Chondrocyte (in vitro differentiated cells): ENCODE measurements at regions not wholly inside any gene's neighbourhood (a gene's known extent, or its start where the extent isn't known, plus 50 kb on each side); places are given as distances from the start of the nearest gene placed in this dataset.
"Not testable (repeated sequence)": the region's sequence is repeated elsewhere in the genome, so short reads cannot be mapped to it uniquely, and the experiment has no call there.

Experiments used
- DNase-seq: peaks from one replicate; pipeline ENCODE4 v3.0.0; 2021; ENCODE audit warnings: mixed read lengths, low spot score
- H3K27ac Mint-ChIP-seq: one replicate; pipeline ENCODE4 v1.8.0; 2021; ENCODE audit warnings: mild to moderate bottlenecking, moderate library complexity, mixed read lengths; ENCODE audit not compliant: unreplicated experiment
- H3K27me3 Mint-ChIP-seq: 2 replicates; pipeline ENCODE4 v1.8.0; 2021; ENCODE audit warnings: low read depth, mixed read lengths
- H3K36me3 Mint-ChIP-seq: 2 replicates; pipeline ENCODE4 v1.8.0; 2021; ENCODE audit warnings: low read depth, mixed read lengths
- H3K4me1 Mint-ChIP-seq: 2 replicates; pipeline ENCODE4 v1.8.0; 2021; ENCODE audit warnings: low read depth, mild to moderate bottlenecking, mixed read lengths
- H3K4me3 Mint-ChIP-seq: one replicate; pipeline ENCODE4 v1.8.0; 2021; ENCODE audit warnings: mild to moderate bottlenecking, moderate library complexity, mixed read lengths; ENCODE audit not compliant: unreplicated experiment
- H3K9me3 Mint-ChIP-seq: 2 replicates; pipeline ENCODE4 v1.8.0; 2021; ENCODE audit warnings: low read depth, mixed read lengths
- TF ChIP-seq, protein P1 (sequence below): fragments of 200-600 bp; sonication (generic); IDR thresholded peaks from 2 replicates; pipeline ENCODE4 v1.5.0; 2021; ENCODE audit warnings: antibody characterized with exemption, mild to moderate bottlenecking, moderate library complexity

DNA sequence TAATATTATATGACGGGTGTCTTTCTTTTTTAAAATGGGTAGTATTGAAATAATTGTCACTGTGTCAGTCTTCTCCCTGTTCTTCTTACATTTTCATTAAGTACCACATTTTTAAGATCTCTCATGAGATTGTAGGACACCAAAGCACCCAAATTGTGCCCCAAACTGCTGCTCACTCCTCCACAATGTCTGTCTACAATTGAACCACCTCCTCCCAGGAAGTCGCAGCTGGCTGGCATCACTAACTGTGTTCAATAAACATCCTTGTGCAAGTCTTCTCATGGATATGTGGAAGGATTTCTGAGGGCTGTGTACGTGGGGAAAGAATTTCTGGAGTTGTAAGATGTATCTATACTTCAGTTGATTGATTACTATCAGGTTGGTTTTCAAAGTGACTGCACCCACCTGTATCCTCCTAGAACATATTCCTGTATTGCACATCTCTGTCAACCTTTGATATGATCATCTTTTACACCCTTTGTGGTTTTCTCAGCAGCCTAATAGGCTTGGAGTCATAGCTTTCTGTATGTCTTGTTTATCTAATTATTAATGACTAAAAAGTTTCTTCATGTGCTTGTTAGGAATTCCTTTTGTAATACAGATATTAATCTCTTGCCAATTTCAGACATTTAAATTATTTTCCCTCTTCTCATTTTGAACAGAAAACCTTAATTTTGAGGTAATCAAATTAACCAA is 774.9 kb downstream of the RNF144A start:
- H3K9me3 Mint-ChIP-seq: no peaks in the 10 kb centered on the region
- no peak overlapping the region for H3K27ac Mint-ChIP-seq
- peaks cover 2% of the 10 kb centered on the region for H3K27me3 Mint-ChIP-seq
- no peaks in the 10 kb centered on the region for H3K36me3 Mint-ChIP-seq
- no peak overlapping the region for H3K4me3 Mint-ChIP-seq
- H3K4me1 Mint-ChIP-seq: peaks cover 5% of the 10 kb centered on the region
- DNase-seq: no peak
- TF ChIP-seq, protein P1, sequence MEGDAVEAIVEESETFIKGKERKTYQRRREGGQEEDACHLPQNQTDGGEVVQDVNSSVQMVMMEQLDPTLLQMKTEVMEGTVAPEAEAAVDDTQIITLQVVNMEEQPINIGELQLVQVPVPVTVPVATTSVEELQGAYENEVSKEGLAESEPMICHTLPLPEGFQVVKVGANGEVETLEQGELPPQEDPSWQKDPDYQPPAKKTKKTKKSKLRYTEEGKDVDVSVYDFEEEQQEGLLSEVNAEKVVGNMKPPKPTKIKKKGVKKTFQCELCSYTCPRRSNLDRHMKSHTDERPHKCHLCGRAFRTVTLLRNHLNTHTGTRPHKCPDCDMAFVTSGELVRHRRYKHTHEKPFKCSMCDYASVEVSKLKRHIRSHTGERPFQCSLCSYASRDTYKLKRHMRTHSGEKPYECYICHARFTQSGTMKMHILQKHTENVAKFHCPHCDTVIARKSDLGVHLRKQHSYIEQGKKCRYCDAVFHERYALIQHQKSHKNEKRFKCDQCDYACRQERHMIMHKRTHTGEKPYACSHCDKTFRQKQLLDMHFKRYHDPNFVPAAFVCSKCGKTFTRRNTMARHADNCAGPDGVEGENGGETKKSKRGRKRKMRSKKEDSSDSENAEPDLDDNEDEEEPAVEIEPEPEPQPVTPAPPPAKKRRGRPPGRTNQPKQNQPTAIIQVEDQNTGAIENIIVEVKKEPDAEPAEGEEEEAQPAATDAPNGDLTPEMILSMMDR: no peak

DNA sequence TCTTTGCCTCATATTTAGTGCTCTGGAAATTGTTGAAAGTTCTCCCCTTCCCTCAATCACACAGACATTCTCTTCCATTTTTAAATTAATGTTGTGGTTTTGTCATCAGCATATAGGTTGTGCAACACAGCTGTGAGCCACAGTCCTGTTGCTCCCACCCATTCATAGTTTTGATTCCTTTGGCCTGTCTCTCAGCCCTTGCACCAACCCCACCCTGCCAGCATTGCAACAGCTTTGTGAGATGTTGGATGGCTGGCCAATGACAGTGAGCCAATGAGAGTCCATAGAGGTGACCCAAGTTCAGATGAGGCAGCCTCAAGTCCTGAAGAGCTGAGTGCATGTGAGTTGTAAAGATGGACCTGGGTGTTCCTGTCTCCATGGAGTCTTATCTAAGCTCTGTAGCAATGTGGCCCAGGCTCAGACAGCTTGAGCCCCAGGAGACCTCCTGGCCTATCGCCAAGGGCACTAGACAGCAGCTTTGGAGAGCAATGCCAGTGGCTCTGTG is 775.5 kb downstream of the RNF144A start:
- Mint-ChIP-seq H3K4me3 (no peak overlapping the region), H3K27me3 (peaks cover 2% of the 10 kb centered on the region), H3K9me3 (no peaks in the 10 kb centered on the region), H3K4me1 (peaks cover 5% of the 10 kb centered on the region), H3K27ac (no peak overlapping the region), H3K36me3 (no peaks in the 10 kb centered on the region)
- DNase-seq: no peak
- TF ChIP-seq, protein P1: no peak

DNA sequence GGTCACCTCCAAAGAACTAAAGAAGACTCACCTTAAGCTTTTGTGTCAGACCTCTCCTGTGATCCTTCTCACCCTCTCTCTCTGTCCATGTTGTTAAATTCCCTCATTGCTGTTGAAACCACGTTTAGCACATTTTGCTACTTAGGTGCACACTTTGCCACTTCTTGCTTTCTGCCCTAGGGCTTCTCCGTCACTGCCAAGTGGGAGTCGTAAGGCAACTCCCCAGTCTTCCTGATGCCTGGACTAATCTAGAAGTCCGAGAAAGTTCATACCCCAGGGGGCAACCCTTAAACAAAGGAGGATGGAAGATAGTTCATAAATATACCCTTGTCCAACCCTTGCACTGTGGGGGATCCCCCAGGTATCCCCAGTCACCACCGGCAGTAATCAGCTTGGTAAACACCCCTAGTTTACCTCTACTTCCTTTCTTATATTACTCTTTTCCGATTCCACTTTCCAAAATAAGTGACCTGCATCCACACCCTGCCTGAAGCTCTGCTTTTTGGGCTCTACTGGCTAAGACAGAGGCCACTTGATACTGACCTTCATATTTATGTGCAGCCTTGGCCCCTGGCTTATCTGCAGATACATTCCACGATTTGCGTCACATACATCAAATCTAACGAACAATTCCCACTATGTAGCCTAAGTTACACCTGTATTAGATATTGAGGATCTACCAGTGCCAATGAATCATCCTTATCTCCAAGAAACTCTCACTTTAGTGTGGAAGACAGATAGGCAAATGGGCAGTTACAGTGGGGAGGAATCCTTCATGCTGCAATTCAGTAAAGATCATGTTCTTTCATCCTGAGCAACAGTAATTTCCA is 776.2 kb downstream of the RNF144A start:
- Mint-ChIP-seq H3K36me3 (no peaks in the 10 kb centered on the region), H3K4me3 (no peak overlapping the region), H3K27me3 (peaks cover 2% of the 10 kb centered on the region), H3K4me1 (peaks cover 5% of the 10 kb centered on the region), H3K9me3 (no peaks in the 10 kb centered on the region), H3K27ac (no peak overlapping the region)
- TF ChIP-seq, protein P1: no peak
- no peak for DNase-seq

DNA sequence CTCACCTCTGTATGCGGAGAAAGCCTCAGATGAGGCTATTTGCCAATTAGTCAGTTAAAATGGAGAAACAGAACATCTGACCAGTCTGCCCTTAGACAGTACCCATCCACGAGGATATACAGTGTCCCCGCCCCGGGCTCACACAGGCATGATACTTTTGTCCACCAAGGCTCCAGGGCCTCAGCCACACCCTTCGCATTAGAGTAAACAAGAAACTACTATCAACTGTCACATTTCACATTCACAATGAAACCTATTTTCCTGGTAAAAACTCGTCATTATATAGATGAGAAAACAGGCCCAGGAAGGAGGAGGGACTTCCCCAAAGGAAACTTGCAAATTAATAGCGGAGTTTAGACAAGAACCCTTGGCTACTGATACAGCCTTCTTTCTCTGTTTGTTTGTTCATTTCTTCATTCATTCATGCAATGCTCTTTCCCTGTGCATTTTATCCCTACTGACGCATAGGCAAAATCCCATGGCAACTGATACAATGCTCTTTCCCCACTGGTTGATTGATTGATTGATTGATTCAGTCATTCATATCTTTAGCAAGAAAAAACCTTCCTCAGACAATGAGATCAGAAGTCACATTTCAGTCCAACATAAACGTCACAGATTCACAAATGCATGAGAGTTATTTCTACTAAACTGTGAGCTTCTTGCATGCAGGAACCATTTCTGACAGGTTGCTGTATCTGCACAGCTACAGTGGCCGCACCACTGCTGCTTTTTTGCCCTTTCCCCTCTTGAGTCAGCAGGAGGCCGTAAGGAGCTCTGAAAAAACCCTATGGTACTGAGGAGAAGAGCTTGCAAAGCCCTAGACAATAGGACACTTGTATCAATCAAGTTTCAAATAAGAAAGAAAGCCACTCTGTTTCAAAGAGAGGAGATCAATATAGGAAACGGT is 777.1 kb downstream of the RNF144A start:
- peaks cover 5% of the 10 kb centered on the region for H3K4me1 Mint-ChIP-seq
- H3K4me3 Mint-ChIP-seq: no peak overlapping the region
- peaks cover 2% of the 10 kb centered on the region for H3K27me3 Mint-ChIP-seq
- TF ChIP-seq, protein P1: no peak
- no peaks in the 10 kb centered on the region for H3K9me3 Mint-ChIP-seq
- no peaks in the 10 kb centered on the region for H3K36me3 Mint-ChIP-seq
- no peak overlapping the region for H3K27ac Mint-ChIP-seq
- no peak for DNase-seq

DNA sequence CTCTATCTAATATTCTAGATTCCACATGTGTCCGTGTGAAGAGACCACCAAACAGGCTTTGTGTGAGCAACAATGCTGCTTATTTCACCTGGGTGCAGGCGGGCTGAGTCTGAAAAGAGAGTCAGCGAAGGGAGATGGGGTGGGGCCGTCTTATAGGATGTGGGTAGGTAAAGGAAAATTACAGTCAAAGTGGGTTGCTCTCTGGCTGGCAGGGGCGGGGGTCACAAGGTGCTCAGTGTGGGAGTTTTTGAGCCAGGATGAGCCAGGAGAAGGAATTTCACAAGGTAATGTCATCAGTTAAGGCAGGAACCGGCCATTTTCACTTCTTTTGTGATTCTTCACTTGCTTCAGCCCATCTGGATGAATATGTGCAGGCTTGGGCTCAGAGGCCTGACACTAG is 779.3 kb downstream of the RNF144A start:
- H3K36me3 Mint-ChIP-seq, H3K4me3 Mint-ChIP-seq, H3K4me1 Mint-ChIP-seq, H3K27me3 Mint-ChIP-seq, DNase-seq, H3K9me3 Mint-ChIP-seq, H3K27ac Mint-ChIP-seq: not testable (repeated sequence)
